HCT116 (cell line): ENCODE measurements at regions not wholly inside any gene's neighbourhood (a gene's known extent, or its start where the extent isn't known, plus 50 kb on each side); places are given as distances from the start of the nearest gene placed in this dataset.

ENCODE experiments used
- ATAC-seq: fragments of 200-7000 bp; cut with Tn5 transposase; 2 replicates; pipeline ENCODE4 v1.9.1; 2020; ENCODE audit warnings: mild to moderate bottlenecking, moderate library complexity
- BruUV-seq: library from RNA; stranded (reverse); fragments of 400-500 nt; replicated peaks from 2 replicates; lab custom pipeline; 2021; lab: Mats Ljungman, UMichigan
- CTCF ChIA-PET: fragments of 300-600 bp; sonication (Branson Sonifier 250); formaldehyde crosslinking; loops from one replicate; lab custom pipeline; 2021; ENCODE audit warnings: antibody characterized with exemption; lab: Charles Lee
- POLR2A ChIA-PET: fragments of 300-600, 350-600 bp; sonication (Branson Sonifier 250); formaldehyde crosslinking; loops from one replicate; lab custom pipeline; 2021; ENCODE audit warnings: antibody characterized with exemption; lab: Charles Lee
- RAD21 ChIA-PET, 2 experiments: fragments of 300-600 bp; sonication (Branson Sonifier 250); formaldehyde crosslinking; loops; one replicate each; lab custom pipeline; 2023; ENCODE audit warnings: low total read pairs in 2 of 2; ENCODE audit not compliant: uncharacterized antibody in 2 of 2, unreplicated experiment in 2 of 2, low non-redundant PET in 1 of 2; lab: Charles Lee
- DNase-seq: peaks from one replicate; pipeline ENCODE4 v3.0.0-alpha.2; 2010; ENCODE audit warnings: low read depth, low spot score
- H2AFZ ChIP-seq: fragments of 200-600 bp; shearing (Covaris generic), sonication (generic); 2 replicates; pipeline ENCODE4 v1.6.1; 2017; ENCODE audit warnings: low read depth, mixed run types, mixed read lengths, antibody characterized with exemption, low read length; ENCODE audit not compliant: poor library complexity, severe bottlenecking
- H3K27ac ChIP-seq: 2 replicates; pipeline ENCODE4 v1.5.1; 2012; ENCODE audit warnings: low read depth, low read length
- H3K27me3 ChIP-seq: fragments of 200-600 bp; sonication (generic); 2 replicates; pipeline ENCODE4 v1.6.1; 2016; ENCODE audit warnings: mixed run types, low read length, mixed read lengths; ENCODE audit not compliant: insufficient read depth
- H3K36me3 ChIP-seq, 2 experiments: fragments of 200-500 bp in 1 of 2; fragments of 200-600 bp in 1 of 2; sonication (Bioruptor generic) in 1 of 2; sonication (generic) in 1 of 2; 2 replicates each; pipeline versions ENCODE4 v1.5.1 to v1.6.1; 2014 to 2016; ENCODE audit warnings: low read length in 2 of 2, inconsistent platforms in 1 of 2, mixed read lengths in 1 of 2, mixed run types in 1 of 2; ENCODE audit not compliant: insufficient read depth in 2 of 2, control insufficient read depth in 1 of 2
- H3K4me1 ChIP-seq, 2 experiments: fragments of 200-600 bp in 1 of 2; sonication (generic) in 1 of 2; 2 replicates each; pipeline versions ENCODE4 v1.5.1 to v1.6.1; 2012 to 2017; ENCODE audit warnings: low read length in 2 of 2, inconsistent platforms in 1 of 2, mild to moderate bottlenecking in 1 of 2, mixed read lengths in 1 of 2, mixed run types in 1 of 2, moderate library complexity in 1 of 2; ENCODE audit not compliant: insufficient read depth in 2 of 2, control insufficient read depth in 1 of 2
- H3K4me2 ChIP-seq: fragments of 200-600 bp; sonication (generic); 2 replicates; pipeline ENCODE4 v1.6.1; 2017; ENCODE audit warnings: mixed run types, low read length, mixed read lengths
- H3K4me3 ChIP-seq, 2 experiments: fragments of 200-600 bp in 1 of 2; sonication (generic) in 1 of 2; replicated peaks in 1 of 2; 2 replicates each; pipeline ENCODE4 v1.5.1; 2011 to 2016; ENCODE audit warnings: low read length in 2 of 2, control low read depth in 1 of 2, low read depth in 1 of 2, mild to moderate bottlenecking in 1 of 2, mixed read lengths in 1 of 2, mixed run types in 1 of 2
- H3K79me2 ChIP-seq: fragments of 200-600 bp; sonication (generic); 2 replicates; pipeline ENCODE4 v1.6.1; 2017; ENCODE audit warnings: mild to moderate bottlenecking, mixed run types, low read length, moderate library complexity, mixed read lengths; ENCODE audit not compliant: insufficient read depth
- H3K9ac ChIP-seq: fragments of 200-600 bp; sonication (generic); 2 replicates; pipeline ENCODE4 v1.6.1; 2016; ENCODE audit warnings: low read length, mixed read lengths
- H3K9me2 ChIP-seq: fragments of 200-600 bp; sonication (generic), shearing (Covaris generic); 2 replicates; pipeline ENCODE4 v1.6.1; 2017; ENCODE audit warnings: mixed run types, mild to moderate bottlenecking, moderate library complexity; ENCODE audit not compliant: insufficient read depth
- H3K9me3 ChIP-seq, 2 experiments: fragments of 200-500 bp in 1 of 2; fragments of 200-600 bp in 1 of 2; sonication (Bioruptor generic) in 1 of 2; sonication (generic) in 1 of 2; 2 replicates each; pipeline ENCODE4 v1.6.1; 2014 to 2017; ENCODE audit warnings: low read length in 2 of 2, mixed read lengths in 2 of 2, inconsistent platforms in 1 of 2, low read depth in 1 of 2, mild to moderate bottlenecking in 1 of 2, mixed run types in 1 of 2, moderate library complexity in 1 of 2; ENCODE audit not compliant: control insufficient read depth in 1 of 2, insufficient read depth in 1 of 2
- H4K20me1 ChIP-seq: fragments of 200-600 bp; sonication (generic), shearing (Covaris generic); 2 replicates; pipeline ENCODE4 v1.6.1; 2017; ENCODE audit warnings: mixed run types, mild to moderate bottlenecking, moderate library complexity; ENCODE audit not compliant: insufficient read depth
- ATF3 ChIP-seq: IDR thresholded peaks from 2 replicates; pipeline ENCODE4 v1.6.1; 2012
- CBX3 ChIP-seq: IDR thresholded peaks from 2 replicates; pipeline ENCODE4 v1.6.1; 2012; ENCODE audit warnings: low read depth
- CEBPB ChIP-seq: IDR thresholded peaks from 2 replicates; pipeline ENCODE4 v1.6.1; 2012; ENCODE audit warnings: low read depth
- CTCF ChIP-seq, 3 experiments: fragments of 200-600 bp in 1 of 3; sonication (generic) in 1 of 3; IDR thresholded peaks in 2 of 3; conservative IDR thresholded peaks in 1 of 3; 2 replicates each; pipeline ENCODE4 v1.5.1; 2012 to 2017; ENCODE audit warnings: low read depth in 2 of 3, low read length in 2 of 3, antibody characterized with exemption in 1 of 3, borderline replicate concordance in 1 of 3, control low read depth in 1 of 3, mild to moderate bottlenecking in 1 of 3, mixed read lengths in 1 of 3, mixed run types in 1 of 3, moderate library complexity in 1 of 3; ENCODE audit not compliant: insufficient read depth in 1 of 3
- EGR1 ChIP-seq: IDR thresholded peaks from 2 replicates; pipeline ENCODE4 v1.6.1; 2012; ENCODE audit warnings: low read depth
- ELF1 ChIP-seq: IDR thresholded peaks from 2 replicates; pipeline ENCODE4 v1.6.1; 2012; ENCODE audit warnings: low read depth, borderline replicate concordance
- EZH2 ChIP-seq: fragments of 200-600 bp; sonication (generic); IDR thresholded peaks from 2 replicates; pipeline ENCODE4 v1.6.1; 2017; ENCODE audit warnings: antibody characterized with exemption, mixed run types
- FOSL1 ChIP-seq: IDR thresholded peaks from 2 replicates; pipeline ENCODE4 v1.6.1; 2012; ENCODE audit warnings: low read depth
- JUND ChIP-seq: IDR thresholded peaks from 2 replicates; pipeline ENCODE4 v1.6.1; 2012
- MAX ChIP-seq: IDR thresholded peaks from 2 replicates; pipeline ENCODE4 v1.6.1; 2012
- POLR2A ChIP-seq: IDR thresholded peaks from 2 replicates; pipeline ENCODE4 v1.7.0; 2011; ENCODE audit warnings: borderline replicate concordance; ENCODE audit not compliant: insufficient read depth, insufficient read length; ENCODE audit errors: extremely low read depth
- REST ChIP-seq: IDR thresholded peaks from 2 replicates; pipeline ENCODE4 v1.6.1; 2012; ENCODE audit warnings: low read depth
- SIN3A ChIP-seq: IDR thresholded peaks from 2 replicates; pipeline ENCODE4 v1.6.1; 2012; ENCODE audit warnings: low read depth
- SP1 ChIP-seq: IDR thresholded peaks from 2 replicates; pipeline ENCODE4 v1.6.1; 2012; ENCODE audit warnings: low read depth
- SRF ChIP-seq: IDR thresholded peaks from 2 replicates; pipeline ENCODE4 v1.6.1; 2012; ENCODE audit warnings: low read depth
- TCF7L2 ChIP-seq: IDR thresholded peaks from 2 replicates; pipeline ENCODE4 v1.7.0; 2011; ENCODE audit warnings: borderline replicate concordance, inconsistent platforms; ENCODE audit not compliant: insufficient read depth, insufficient read length; ENCODE audit errors: extremely low read depth
- YY1 ChIP-seq: IDR thresholded peaks from 2 replicates; pipeline ENCODE4 v1.6.1; 2011; ENCODE audit warnings: low read length, low read depth, moderate library complexity, mild to moderate bottlenecking; ENCODE audit not compliant: insufficient replicate concordance; ENCODE audit errors: extremely low read depth
- ZFX ChIP-seq: fragments of 450-650 bp; IDR thresholded peaks from 2 replicates; pipeline ENCODE4 v1.6.1; 2017
- intact Hi-C: fragments of 100-400 bp; cut with micrococcal nuclease; formaldehyde crosslinking; loops from 2 replicates; pipeline ENCODE4 v1.10.0; 2022

- Histone ChIP-seq H3K27ac (no peak overlapping the region), H3K9ac (no peak overlapping the region), H3K27me3 (0 out of 2 replicates have a peak, but pooled peaks cover 5% of the 10 kb centered on the region), H3K9me2 (no peaks in the 10 kb centered on the region), H3K36me3 (no peaks in the 10 kb centered on the region), H3K4me2 (no peak overlapping the region), H4K20me1 (no peaks in the 10 kb centered on the region), H3K9me3 (no peaks in the 10 kb centered on the region), H3K4me1 (no peaks in the 10 kb centered on the region), H2AFZ (no peak overlapping the region), H3K4me3 (no peak overlapping the region), H3K79me2 (no peaks in the 10 kb centered on the region)
- ChIA-PET POLR2A (no interaction called here), RAD21 (no interaction called here), CTCF (no interaction called here)
- ATAC-seq (no peak), DNase-seq (no peak)
- intact Hi-C loops = loop anchor here (10.0 kb wide), 1 partner anchor 1035 kb away; no protein-coding TSS in a partner anchor
- TF ChIP-seq SIN3A = no peak
- no peak for TF ChIP-seq FOSL1
- TF ChIP-seq POLR2A = no peak
- TF ChIP-seq JUND = no peak
- no peak for TF ChIP-seq SRF
- no peak for TF ChIP-seq CTCF (IDR thresholded peaks at IDR 0.05 in 2 of 3, conservative IDR thresholded peaks at IDR 0.05 in 1 of 3; ENCODE audit: borderline replicate concordance in 1 of 3, insufficient read depth in 1 of 3, low read depth in 2 of 3, low read length in 2 of 3)
- no peak for TF ChIP-seq MAX
- no peak for TF ChIP-seq YY1
- no peak for TF ChIP-seq ZFX
- no TSS peak for BruUV-seq
Measured at GRCh38 chr9:4389755-4390154, 89.9 kb upstream of the GLIS3 start.

- RAD21 ChIA-PET = no interaction called here
- POLR2A ChIA-PET = no interaction called here
- H3K9ac ChIP-seq = no peak overlapping the region
- H3K27me3 ChIP-seq = 0 out of 2 replicates have a peak, but pooled peaks cover 5% of the 10 kb centered on the region
- no peak for DNase-seq
- no peak overlapping the region for H3K4me3 ChIP-seq
- no peak overlapping the region for H2AFZ ChIP-seq
- BruUV-seq = no TSS peak
- no peaks in the 10 kb centered on the region for H3K4me1 ChIP-seq
- H3K4me2 ChIP-seq = no peak overlapping the region
- no peak for ATAC-seq
- no peaks in the 10 kb centered on the region for H3K9me3 ChIP-seq
- intact Hi-C loops = loop anchor here (10.0 kb wide), 1 partner anchor 1036 kb away; no protein-coding TSS in a partner anchor
- no peaks in the 10 kb centered on the region for H3K9me2 ChIP-seq
- H3K27ac ChIP-seq = no peak overlapping the region
- no peaks in the 10 kb centered on the region for H4K20me1 ChIP-seq
- no peaks in the 10 kb centered on the region for H3K79me2 ChIP-seq
- CTCF ChIA-PET = interaction anchor here (1.2 to 1.8 kb wide), 2 partner anchors 160 to 251 kb away, joined by 4 to 5 read pairs; no protein-coding TSS in a partner anchor
- H3K36me3 ChIP-seq = no peaks in the 10 kb centered on the region
- TF ChIP-seq TCF7L2 = no peak
- no peak for TF ChIP-seq CBX3
- TF ChIP-seq ELF1 = no peak
- no peak for TF ChIP-seq SIN3A
- TF ChIP-seq ATF3 = no peak
- no peak for TF ChIP-seq REST
- no peak for TF ChIP-seq JUND
- TF ChIP-seq EGR1 = no peak
- no peak for TF ChIP-seq EZH2
- no peak for TF ChIP-seq SRF
- TF ChIP-seq SP1 = no peak
- no peak for TF ChIP-seq CEBPB
Measured at GRCh38 chr9:4389003-4389402, 89.1 kb upstream of the GLIS3 start.
